ENCODE measurements at regions not wholly inside any gene's neighbourhood (a gene's known extent, or its start where the extent isn't known, plus 50 kb on each side); places are given as distances from the start of the nearest gene placed in this dataset.

DNA sequence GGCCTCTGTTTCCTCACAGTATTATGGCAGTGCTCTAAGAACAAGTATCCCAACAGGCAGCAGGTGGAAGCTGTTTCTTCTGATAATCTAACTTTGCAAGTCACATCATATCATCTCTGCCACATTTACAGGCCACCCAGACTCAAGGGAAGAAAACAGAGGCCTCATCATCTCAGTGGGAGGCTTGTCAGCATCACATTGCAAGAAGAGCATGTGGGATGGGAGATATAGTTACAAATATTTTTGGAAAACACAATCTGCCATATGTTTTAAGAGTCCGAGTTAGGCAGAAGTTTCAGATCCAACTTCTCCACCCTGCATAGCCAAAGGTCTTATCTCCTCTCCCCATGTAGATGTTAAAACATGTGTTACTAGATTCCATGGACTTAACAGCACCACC lies 130.4 kb upstream of the PDE1C start (continued):
- no peak for TF ChIP-seq FOXA1 (IDR thresholded peaks at IDR 0.05)
- no peak for TF ChIP-seq HNF4A (conservative IDR thresholded peaks at IDR 0.05)
- TF ChIP-seq, protein P1, sequence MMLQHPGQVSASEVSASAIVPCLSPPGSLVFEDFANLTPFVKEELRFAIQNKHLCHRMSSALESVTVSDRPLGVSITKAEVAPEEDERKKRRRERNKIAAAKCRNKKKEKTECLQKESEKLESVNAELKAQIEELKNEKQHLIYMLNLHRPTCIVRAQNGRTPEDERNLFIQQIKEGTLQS (IDR thresholded peaks at IDR 0.05): no peak
- TF ChIP-seq FOXA2 (IDR thresholded peaks at IDR 0.05): no peak
- no peak for TF ChIP-seq GABPA (IDR thresholded peaks at IDR 0.05 in 1 of 2, conservative IDR thresholded peaks at IDR 0.05 in 1 of 2)
- TF ChIP-seq NR2F2 (IDR thresholded peaks at IDR 0.05): no peak
- TF ChIP-seq, protein P2, sequence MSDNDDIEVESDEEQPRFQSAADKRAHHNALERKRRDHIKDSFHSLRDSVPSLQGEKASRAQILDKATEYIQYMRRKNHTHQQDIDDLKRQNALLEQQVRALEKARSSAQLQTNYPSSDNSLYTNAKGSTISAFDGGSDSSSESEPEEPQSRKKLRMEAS (IDR thresholded peaks at IDR 0.05): no peak
- TF ChIP-seq RAD21 (IDR thresholded peaks at IDR 0.05): no peak
- no peak for TF ChIP-seq EGR1 (IDR thresholded peaks at IDR 0.05; ENCODE audit: low read depth in 2 of 2)
- TF ChIP-seq HNF4G (IDR thresholded peaks at IDR 0.05): no peak
- TF ChIP-seq YY1 (IDR thresholded peaks at IDR 0.05): no peak

DNA sequence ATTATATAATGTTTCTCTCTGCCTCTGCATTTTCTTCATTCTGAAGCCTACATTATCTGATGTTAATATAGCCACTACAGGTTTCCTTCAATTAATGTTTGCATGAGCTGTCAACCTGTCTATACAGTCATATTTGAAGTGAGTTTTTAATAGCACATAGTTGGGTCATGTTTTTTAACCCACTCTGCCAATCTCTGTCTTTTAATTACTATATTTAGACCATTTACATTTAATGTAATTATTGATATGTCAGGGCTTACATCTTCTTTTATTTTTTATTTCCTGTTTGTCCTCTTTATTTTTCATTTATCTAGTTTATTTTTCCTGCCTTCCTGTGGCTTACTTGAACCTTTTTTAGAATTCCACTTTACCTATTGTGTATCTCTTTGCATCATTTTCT lies 124.3 kb upstream of the PDE1C start:
- peaks cover 0 to 13% (median 0%) of the 10 kb centered on the region in 4 donors for H3K27me3 ChIP-seq (ENCODE audit: control insufficient read depth in 4 of 4, insufficient read depth in 4 of 4, low read length in 3 of 4)
- H3K9me3 ChIP-seq (ENCODE audit: control insufficient read depth in 4 of 4, low read length in 3 of 4): peaks cover 0 to 13% (median under 1%) of the 10 kb centered on the region in 4 donors
- DNase-seq (ENCODE audit: low spot score): no peak
- no peak overlapping the region for H3K27ac ChIP-seq (ENCODE audit: low read depth in 1 of 2, low read length in 2 of 2)
- no peak overlapping the region for H3K9ac ChIP-seq (ENCODE audit: low read depth in 1 of 2, low read length in 2 of 2)
- TF ChIP-seq, protein P3, sequence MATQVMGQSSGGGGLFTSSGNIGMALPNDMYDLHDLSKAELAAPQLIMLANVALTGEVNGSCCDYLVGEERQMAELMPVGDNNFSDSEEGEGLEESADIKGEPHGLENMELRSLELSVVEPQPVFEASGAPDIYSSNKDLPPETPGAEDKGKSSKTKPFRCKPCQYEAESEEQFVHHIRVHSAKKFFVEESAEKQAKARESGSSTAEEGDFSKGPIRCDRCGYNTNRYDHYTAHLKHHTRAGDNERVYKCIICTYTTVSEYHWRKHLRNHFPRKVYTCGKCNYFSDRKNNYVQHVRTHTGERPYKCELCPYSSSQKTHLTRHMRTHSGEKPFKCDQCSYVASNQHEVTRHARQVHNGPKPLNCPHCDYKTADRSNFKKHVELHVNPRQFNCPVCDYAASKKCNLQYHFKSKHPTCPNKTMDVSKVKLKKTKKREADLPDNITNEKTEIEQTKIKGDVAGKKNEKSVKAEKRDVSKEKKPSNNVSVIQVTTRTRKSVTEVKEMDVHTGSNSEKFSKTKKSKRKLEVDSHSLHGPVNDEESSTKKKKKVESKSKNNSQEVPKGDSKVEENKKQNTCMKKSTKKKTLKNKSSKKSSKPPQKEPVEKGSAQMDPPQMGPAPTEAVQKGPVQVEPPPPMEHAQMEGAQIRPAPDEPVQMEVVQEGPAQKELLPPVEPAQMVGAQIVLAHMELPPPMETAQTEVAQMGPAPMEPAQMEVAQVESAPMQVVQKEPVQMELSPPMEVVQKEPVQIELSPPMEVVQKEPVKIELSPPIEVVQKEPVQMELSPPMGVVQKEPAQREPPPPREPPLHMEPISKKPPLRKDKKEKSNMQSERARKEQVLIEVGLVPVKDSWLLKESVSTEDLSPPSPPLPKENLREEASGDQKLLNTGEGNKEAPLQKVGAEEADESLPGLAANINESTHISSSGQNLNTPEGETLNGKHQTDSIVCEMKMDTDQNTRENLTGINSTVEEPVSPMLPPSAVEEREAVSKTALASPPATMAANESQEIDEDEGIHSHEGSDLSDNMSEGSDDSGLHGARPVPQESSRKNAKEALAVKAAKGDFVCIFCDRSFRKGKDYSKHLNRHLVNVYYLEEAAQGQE (IDR thresholded peaks at IDR 0.05): no peak
- TF ChIP-seq NR2F2 (IDR thresholded peaks at IDR 0.05): no peak
- no peak for TF ChIP-seq YY1 (IDR thresholded peaks at IDR 0.05)
- TF ChIP-seq, protein P4, sequence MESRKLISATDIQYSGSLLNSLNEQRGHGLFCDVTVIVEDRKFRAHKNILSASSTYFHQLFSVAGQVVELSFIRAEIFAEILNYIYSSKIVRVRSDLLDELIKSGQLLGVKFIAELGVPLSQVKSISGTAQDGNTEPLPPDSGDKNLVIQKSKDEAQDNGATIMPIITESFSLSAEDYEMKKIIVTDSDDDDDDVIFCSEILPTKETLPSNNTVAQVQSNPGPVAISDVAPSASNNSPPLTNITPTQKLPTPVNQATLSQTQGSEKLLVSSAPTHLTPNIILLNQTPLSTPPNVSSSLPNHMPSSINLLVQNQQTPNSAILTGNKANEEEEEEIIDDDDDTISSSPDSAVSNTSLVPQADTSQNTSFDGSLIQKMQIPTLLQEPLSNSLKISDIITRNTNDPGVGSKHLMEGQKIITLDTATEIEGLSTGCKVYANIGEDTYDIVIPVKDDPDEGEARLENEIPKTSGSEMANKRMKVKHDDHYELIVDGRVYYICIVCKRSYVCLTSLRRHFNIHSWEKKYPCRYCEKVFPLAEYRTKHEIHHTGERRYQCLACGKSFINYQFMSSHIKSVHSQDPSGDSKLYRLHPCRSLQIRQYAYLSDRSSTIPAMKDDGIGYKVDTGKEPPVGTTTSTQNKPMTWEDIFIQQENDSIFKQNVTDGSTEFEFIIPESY (IDR thresholded peaks at IDR 0.05): no peak
- TF ChIP-seq, protein P2 (IDR thresholded peaks at IDR 0.05): no peak
- no peak for TF ChIP-seq RAD21 (IDR thresholded peaks at IDR 0.05)
- no peak for TF ChIP-seq JUND (IDR thresholded peaks at IDR 0.05)
- TF ChIP-seq TAF1 (conservative IDR thresholded peaks at IDR 0.05): no peak
- no peak for TF ChIP-seq FOXA2 (IDR thresholded peaks at IDR 0.05)
- TF ChIP-seq, protein P1 (IDR thresholded peaks at IDR 0.05): no peak
- no peak for TF ChIP-seq EGR1 (IDR thresholded peaks at IDR 0.05; ENCODE audit: low read depth in 2 of 2)
- no peak for TF ChIP-seq GABPA (IDR thresholded peaks at IDR 0.05 in 1 of 2, conservative IDR thresholded peaks at IDR 0.05 in 1 of 2)
- no peak for TF ChIP-seq SP1 (IDR thresholded peaks at IDR 0.05)
- TF ChIP-seq, protein P5, sequence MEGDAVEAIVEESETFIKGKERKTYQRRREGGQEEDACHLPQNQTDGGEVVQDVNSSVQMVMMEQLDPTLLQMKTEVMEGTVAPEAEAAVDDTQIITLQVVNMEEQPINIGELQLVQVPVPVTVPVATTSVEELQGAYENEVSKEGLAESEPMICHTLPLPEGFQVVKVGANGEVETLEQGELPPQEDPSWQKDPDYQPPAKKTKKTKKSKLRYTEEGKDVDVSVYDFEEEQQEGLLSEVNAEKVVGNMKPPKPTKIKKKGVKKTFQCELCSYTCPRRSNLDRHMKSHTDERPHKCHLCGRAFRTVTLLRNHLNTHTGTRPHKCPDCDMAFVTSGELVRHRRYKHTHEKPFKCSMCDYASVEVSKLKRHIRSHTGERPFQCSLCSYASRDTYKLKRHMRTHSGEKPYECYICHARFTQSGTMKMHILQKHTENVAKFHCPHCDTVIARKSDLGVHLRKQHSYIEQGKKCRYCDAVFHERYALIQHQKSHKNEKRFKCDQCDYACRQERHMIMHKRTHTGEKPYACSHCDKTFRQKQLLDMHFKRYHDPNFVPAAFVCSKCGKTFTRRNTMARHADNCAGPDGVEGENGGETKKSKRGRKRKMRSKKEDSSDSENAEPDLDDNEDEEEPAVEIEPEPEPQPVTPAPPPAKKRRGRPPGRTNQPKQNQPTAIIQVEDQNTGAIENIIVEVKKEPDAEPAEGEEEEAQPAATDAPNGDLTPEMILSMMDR (IDR thresholded peaks at IDR 0.05; ENCODE audit: low read depth, low read length, missing input control): no peak
- no peak for TF ChIP-seq FOXA1 (IDR thresholded peaks at IDR 0.05)
- TF ChIP-seq HNF4G (IDR thresholded peaks at IDR 0.05): no peak
- TF ChIP-seq RXRA (IDR thresholded peaks at IDR 0.05): no peak
- TF ChIP-seq HNF4A (conservative IDR thresholded peaks at IDR 0.05): no peak
- no peak overlapping the region for H3K4me3 ChIP-seq (ENCODE audit: low read depth in 1 of 3, low read length in 3 of 3)
- no peaks in the 10 kb centered on the region for H3K36me3 ChIP-seq (ENCODE audit: control insufficient read depth in 4 of 4, insufficient read depth in 3 of 4, low read depth in 1 of 4, low read length in 3 of 4)
- no peaks in the 10 kb centered on the region for H3K4me1 ChIP-seq (ENCODE audit: control insufficient read depth in 4 of 4, insufficient read depth in 4 of 4, low read length in 3 of 4)
